ENCODE measurements at regions not wholly inside any gene's neighbourhood (a gene's known extent, or its start where the extent isn't known, plus 50 kb on each side); places are given as distances from the start of the nearest gene placed in this dataset.
"Not testable (repeated sequence)": the region's sequence is repeated elsewhere in the genome, so short reads cannot be mapped to it uniquely, and the experiment has no call there.

GRCh38 chr10:57035310-57035709 is 674.3 kb upstream of the ZWINT start:
- no peak overlapping the region for H3K27ac ChIP-seq
- TF ChIP-seq CTCF (conservative IDR thresholded peaks at IDR 0.05; ENCODE audit: low read depth), result no peak
- CTCF ChIA-PET, result no interaction called here
- POLR2A ChIA-PET (ENCODE audit: low non-redundant PET), result no interaction called here
- DNase-seq (ENCODE audit: low spot score), result no peak

GRCh38 chr10:57032301-57032700 is 671.2 kb upstream of the ZWINT start:
- CTCF ChIA-PET; H3K27ac ChIP-seq; POLR2A ChIA-PET (ENCODE audit: low non-redundant PET); DNase-seq (ENCODE audit: low spot score): not testable (repeated sequence)

GRCh38 chr10:57031346-57031745 is 670.3 kb upstream of the ZWINT start:
- H3K27ac ChIP-seq, result no peak overlapping the region
- TF ChIP-seq CTCF (conservative IDR thresholded peaks at IDR 0.05; ENCODE audit: low read depth), result no peak
- ChIA-PET CTCF (interaction anchor here (0.6 kb wide), 1 partner anchor 48 kb away, joined by 3 read pairs; no protein-coding TSS in a partner anchor), POLR2A (ENCODE audit: low non-redundant PET) (no interaction called here)
- DNase-seq (ENCODE audit: low spot score), result no peak

GRCh38 chr10:57026307-57026706 is 665.2 kb upstream of the ZWINT start:
- no peak for DNase-seq (ENCODE audit: low spot score)
- ChIA-PET POLR2A (ENCODE audit: low non-redundant PET) (no interaction called here), CTCF (no interaction called here)
- no peak overlapping the region for H3K27ac ChIP-seq
- TF ChIP-seq CTCF (conservative IDR thresholded peaks at IDR 0.05; ENCODE audit: low read depth), result no peak

- CTCF ChIA-PET, result no interaction called here
- H3K27ac ChIP-seq, result no peak overlapping the region
- no peak for DNase-seq (ENCODE audit: low spot score)
- POLR2A ChIA-PET (ENCODE audit: low non-redundant PET), result no interaction called here
- no peak for TF ChIP-seq CTCF (conservative IDR thresholded peaks at IDR 0.05; ENCODE audit: low read depth)
Observed at GRCh38 chr10:57023626-57024025, 662.6 kb upstream of the ZWINT start.

GRCh38 chr10:57018452-57018851 is 657.4 kb upstream of the ZWINT start:
- no peak for TF ChIP-seq CTCF (conservative IDR thresholded peaks at IDR 0.05; ENCODE audit: low read depth)
- H3K27ac ChIP-seq, result no peak overlapping the region
- ChIA-PET CTCF (no interaction called here), POLR2A (ENCODE audit: low non-redundant PET) (no interaction called here)
- DNase-seq (ENCODE audit: low spot score), result no peak

- DNase-seq (ENCODE audit: low spot score), result no peak
- ChIA-PET CTCF (no interaction called here), POLR2A (ENCODE audit: low non-redundant PET) (no interaction called here)
- no peak for TF ChIP-seq CTCF (conservative IDR thresholded peaks at IDR 0.05; ENCODE audit: low read depth)
- H3K27ac ChIP-seq, result no peak overlapping the region
Observed at GRCh38 chr10:57017356-57018037, 656.4 kb upstream of the ZWINT start.
